ENCODE measurements at regions not wholly inside any gene's neighbourhood (a gene's known extent, or its start where the extent isn't known, plus 50 kb on each side); places are given as distances from the start of the nearest gene placed in this dataset.

GRCh38 chr7:91519241-91520158, 255.3 kb downstream of the FZD1 start:
- ATAC-seq (no peak), DNase-seq (no peak)
- intact Hi-C loops (cut with DNase I, micrococcal nuclease): no loop called here
- TF ChIP-seq CTCF (IDR thresholded peaks at IDR 0.05): no peak
- H3K9me3 ChIP-seq: no peaks in the 10 kb centered on the region
- no peaks in the 10 kb centered on the region for H3K4me1 ChIP-seq (ENCODE audit: low read depth)
- H3K36me3 ChIP-seq (ENCODE audit: low read depth): no peaks in the 10 kb centered on the region
- no peak overlapping the region for H3K4me3 ChIP-seq

- Histone ChIP-seq H3K4me3 (no peak overlapping the region), H3K4me1 (ENCODE audit: low read depth) (no peaks in the 10 kb centered on the region), H3K36me3 (ENCODE audit: low read depth) (no peaks in the 10 kb centered on the region), H3K9me3 (no peaks in the 10 kb centered on the region)
- TF ChIP-seq CTCF (IDR thresholded peaks at IDR 0.05): no peak
- intact Hi-C loops (cut with DNase I, micrococcal nuclease): no loop called here
- DNase-seq (no peak), ATAC-seq (no peak)
These were observed 256.4 kb downstream of the FZD1 start for GRCh38 chr7:91520645-91521044.

- ATAC-seq (no peak), DNase-seq (no peak)
- TF ChIP-seq CTCF (IDR thresholded peaks at IDR 0.05): no peak
- Histone ChIP-seq H3K36me3 (ENCODE audit: low read depth) (no peaks in the 10 kb centered on the region), H3K4me3 (no peak overlapping the region), H3K9me3 (no peaks in the 10 kb centered on the region), H3K4me1 (ENCODE audit: low read depth) (no peaks in the 10 kb centered on the region)
- intact Hi-C loops (cut with DNase I, micrococcal nuclease): no loop called here
These were observed 262.2 kb downstream of the FZD1 start for GRCh38 chr7:91526404-91526803.

- Histone ChIP-seq H3K4me3 (no peak overlapping the region), H3K36me3 (ENCODE audit: low read depth) (no peaks in the 10 kb centered on the region), H3K4me1 (ENCODE audit: low read depth) (no peaks in the 10 kb centered on the region), H3K9me3 (no peaks in the 10 kb centered on the region)
- DNase-seq (no peak), ATAC-seq (no peak)
- intact Hi-C loops (cut with DNase I, micrococcal nuclease): no loop called here
- no peak for TF ChIP-seq CTCF (IDR thresholded peaks at IDR 0.05)
These were observed 263.2 kb downstream of the FZD1 start for GRCh38 chr7:91527460-91527859.

- no peak for DNase-seq
- no peak overlapping the region for H3K4me3 ChIP-seq
- intact Hi-C loops (cut with DNase I, micrococcal nuclease): no loop called here
- no peaks in the 10 kb centered on the region for H3K36me3 ChIP-seq (ENCODE audit: low read depth)
- H3K4me1 ChIP-seq (ENCODE audit: low read depth): no peaks in the 10 kb centered on the region
- ATAC-seq: no peak
- H3K9me3 ChIP-seq: no peaks in the 10 kb centered on the region
- TF ChIP-seq CTCF (IDR thresholded peaks at IDR 0.05): no peak
These were observed 269.8 kb downstream of the FZD1 start for GRCh38 chr7:91533996-91534395.
